HepG2 (cell line): ENCODE measurements at regions not wholly inside any gene's neighbourhood (a gene's known extent, or its start where the extent isn't known, plus 50 kb on each side); places are given as distances from the start of the nearest gene placed in this dataset.

Source experiments
- ATAC-seq: fragments of 200-7000 bp; cut with Tn5 transposase; 3 replicates; pipeline ENCODE4 v1.9.1; 2020; ENCODE audit warnings: mild to moderate bottlenecking, moderate library complexity
- BruUV-seq: library from RNA; stranded (reverse); fragments of 400-500 nt; replicated peaks from 2 replicates; lab custom pipeline; 2021; lab: Mats Ljungman, UMichigan
- CTCF ChIA-PET: fragments of 300-600 bp; formaldehyde crosslinking; extraction: SDS; loops from one replicate; lab custom pipeline; 2021; ENCODE audit warnings: low total read pairs, inconsistent platforms, low intra/inter-chr PET ratio; lab: Yijun Ruan, JAX
- POLR2A ChIA-PET: fragments of 350-600 bp; sonication (Branson Sonifier 250); formaldehyde crosslinking; loops from one replicate; lab custom pipeline; 2020; ENCODE audit warnings: antibody characterized with exemption, inconsistent platforms; lab: Yijun Ruan, JAX
- DNase-seq: peaks from one replicate; pipeline ENCODE4 v3.0.0-alpha.2; 2015; ENCODE audit warnings: low spot score
- FAIRE-seq: peaks from 3 replicates; lab custom pipeline; 2011; peaks lifted over from hg19 to GRCh38; lab: Jason Lieb, UNC
- H2AFZ ChIP-seq: one replicate; pipeline ENCODE4 v1.6.1; 2011; ENCODE audit warnings: low read length, inconsistent platforms
- H3K27ac ChIP-seq: fragments of 300-600 bp; 3 replicates; pipeline ENCODE4 v1.8.0; 2011; ENCODE audit warnings: mixed run types, mild to moderate bottlenecking, mixed read lengths, low read length, inconsistent platforms; ENCODE audit not compliant: insufficient read depth; ENCODE audit errors: extremely low read length
- H3K27me3 ChIP-seq, 2 experiments: fragments of 200-600 bp in 1 of 2; 2 replicates in 1 of 2; 3 replicates in 1 of 2; pipeline versions ENCODE4 v1.6.0 to v1.8.0; 2011; ENCODE audit warnings: low read length in 2 of 2, mild to moderate bottlenecking in 2 of 2, moderate library complexity in 2 of 2, inconsistent platforms in 1 of 2; ENCODE audit not compliant: insufficient read depth in 2 of 2, control insufficient read depth in 1 of 2
- H3K36me3 ChIP-seq, 2 experiments: fragments of 200-600 bp in 1 of 2; replicated peaks in 1 of 2; 2 replicates in 1 of 2; 3 replicates in 1 of 2; pipeline versions ENCODE4 v1.5.1 to v1.8.0; 2011; ENCODE audit warnings: low read length in 2 of 2, inconsistent platforms in 1 of 2; ENCODE audit not compliant: insufficient read depth in 2 of 2, control insufficient read depth in 1 of 2
- H3K4me1 ChIP-seq: 2 replicates; pipeline ENCODE4 v1.5.1; 2012; ENCODE audit warnings: low read length, inconsistent platforms; ENCODE audit not compliant: insufficient read depth
- H3K4me2 ChIP-seq: 2 replicates; pipeline ENCODE4 v1.6.0; 2011; ENCODE audit warnings: low read depth, low read length, inconsistent platforms
- H3K4me3 ChIP-seq, 3 experiments: fragments of 200-600 bp in 1 of 3; sonication (generic), shearing (Covaris generic) in 1 of 3; replicated peaks in 1 of 3; 2 replicates each; pipeline ENCODE4 v1.5.1; 2011 to 2016; ENCODE audit warnings: low read length in 3 of 3, inconsistent platforms in 2 of 3, low read depth in 2 of 3, mild to moderate bottlenecking in 2 of 3, control low read depth in 1 of 3, mixed read lengths in 1 of 3; ENCODE audit not compliant: insufficient read depth in 1 of 3
- H3K79me2 ChIP-seq: one replicate; pipeline ENCODE4 v1.6.1; 2011; ENCODE audit warnings: low read length, inconsistent platforms; ENCODE audit not compliant: insufficient read depth
- H3K9ac ChIP-seq: 2 replicates; pipeline ENCODE4 v1.6.0; 2011; ENCODE audit warnings: mild to moderate bottlenecking, low read depth, low read length, inconsistent platforms; ENCODE audit not compliant: insufficient read depth
- H3K9me3 ChIP-seq: 2 replicates; pipeline ENCODE4 v1.5.1; 2012; ENCODE audit warnings: mild to moderate bottlenecking, low read length
- H4K20me1 ChIP-seq: 2 replicates; pipeline ENCODE4 v1.6.0; 2011; ENCODE audit warnings: inconsistent platforms, mild to moderate bottlenecking, low read length, moderate library complexity; ENCODE audit not compliant: insufficient read depth
- BCL3 ChIP-seq: sonication (generic); formaldehyde crosslinking; IDR thresholded peaks from 2 replicates; pipeline ENCODE4 v1.5.1; 2020; ENCODE audit warnings: mild to moderate bottlenecking, missing genetic modification reagents, moderate library complexity
- CENPX ChIP-seq: sonication (generic); formaldehyde crosslinking; IDR thresholded peaks from 2 replicates; pipeline ENCODE4 v1.9.0; 2021; ENCODE audit warnings: mild to moderate bottlenecking, missing genetic modification reagents, moderate library complexity
- FOXA1 ChIP-seq, 2 experiments: fragments of 450-650 bp in 1 of 2; sonication (generic) in 1 of 2; formaldehyde crosslinking in 1 of 2; IDR thresholded peaks; 2 replicates each; pipeline versions ENCODE4 v1.4.0 to v1.6.1; 2016 to 2020; ENCODE audit warnings: missing genetic modification reagents in 1 of 2
- GMEB2 ChIP-seq: IDR thresholded peaks from 2 replicates; pipeline ENCODE4 v1.6.1; 2016; ENCODE audit warnings: missing biosample characterization, missing genetic modification reagents, low read depth
- KLF11 ChIP-seq: IDR thresholded peaks from 2 replicates; pipeline ENCODE4 v1.6.1; 2016; ENCODE audit warnings: missing compliant biosample characterization
- MED1 ChIP-seq: sonication (generic); formaldehyde crosslinking; IDR thresholded peaks from 2 replicates; pipeline ENCODE4 v1.4.0; 2020; ENCODE audit warnings: missing genetic modification reagents
- MED8 ChIP-seq: sonication (generic); formaldehyde crosslinking; IDR thresholded peaks from 2 replicates; pipeline ENCODE4 v1.8.1; 2023; ENCODE audit warnings: mild to moderate bottlenecking, missing genetic modification reagents; ENCODE audit not compliant: insufficient replicate concordance
- NFAT5 ChIP-seq: sonication (generic); formaldehyde crosslinking; IDR thresholded peaks from 2 replicates; pipeline ENCODE4 v1.4.0; 2020; ENCODE audit warnings: missing genetic modification reagents
- RAD51 ChIP-seq: fragments of 450-650 bp; IDR thresholded peaks from 2 replicates; pipeline ENCODE4 v1.6.1; 2016; ENCODE audit warnings: borderline replicate concordance
- RORA ChIP-seq: sonication (generic); formaldehyde crosslinking; IDR thresholded peaks from 2 replicates; pipeline ENCODE4 v1.5.0; 2020; ENCODE audit warnings: mild to moderate bottlenecking, missing genetic modification reagents, moderate library complexity
- SIN3B ChIP-seq: fragments of 150-350 bp; IDR thresholded peaks from 2 replicates; pipeline ENCODE4 v1.6.1; 2014; ENCODE audit warnings: low read length
- STAT5B ChIP-seq: sonication (generic); formaldehyde crosslinking; IDR thresholded peaks from 2 replicates; pipeline ENCODE4 v1.4.0; 2020; ENCODE audit warnings: missing genetic modification reagents
- TEAD2 ChIP-seq: sonication (generic); formaldehyde crosslinking; IDR thresholded peaks from 2 replicates; pipeline ENCODE4 v1.9.0; 2021; ENCODE audit warnings: missing genetic modification reagents
- THAP8 ChIP-seq: sonication (generic); formaldehyde crosslinking; IDR thresholded peaks from 2 replicates; pipeline ENCODE4 v1.5.1; 2020; ENCODE audit warnings: missing genetic modification reagents, mild to moderate bottlenecking, borderline replicate concordance
- ZNF234 ChIP-seq: sonication (generic); formaldehyde crosslinking; conservative IDR thresholded peaks from 2 replicates; pipeline ENCODE4 v1.5.1; 2020; ENCODE audit warnings: mild to moderate bottlenecking, missing genetic modification reagents
- ZNF354B ChIP-seq: sonication (generic); formaldehyde crosslinking; IDR thresholded peaks from 2 replicates; pipeline ENCODE4 v1.8.0; 2022; ENCODE audit warnings: mild to moderate bottlenecking, missing genetic modification reagents
- ZNF441 ChIP-seq: sonication (generic); formaldehyde crosslinking; IDR thresholded peaks from 2 replicates; pipeline ENCODE4 v1.7.0; 2021; ENCODE audit warnings: missing genetic modification reagents, borderline replicate concordance
- ZNF660 ChIP-seq: sonication (generic); formaldehyde crosslinking; IDR thresholded peaks from 2 replicates; pipeline ENCODE4 v1.5.1; 2020; ENCODE audit warnings: mild to moderate bottlenecking, low read depth, missing genetic modification reagents, borderline replicate concordance
- WGBS: methylation state at CpG from one replicate; pipeline ENCODE4 v1.1.6; 2017; ENCODE audit warnings: low lambda C conversion rate; 5-methylcytosine and 5-hydroxymethylcytosine counted together
- in situ Hi-C: cut with HindIII; loops from 2 replicates; pipeline ENCODE4 v1.10.0; 2017; ENCODE audit warnings: low pct_unique_long_range_greater_than_20kb; ENCODE audit not compliant: extremely low pct_ligation_motif_present
- intact Hi-C: fragments of 100-400 bp; cut with micrococcal nuclease; formaldehyde crosslinking; loops from one replicate; pipeline ENCODE4 v1.10.0; 2022; ENCODE audit not compliant: unreplicated experiment

- H4K20me1 ChIP-seq = no peaks in the 10 kb centered on the region
- no peaks in the 10 kb centered on the region for H3K79me2 ChIP-seq
- H3K9me3 ChIP-seq = peaks cover 41% of the 10 kb centered on the region
- CTCF ChIA-PET = no interaction called here
- H3K4me2 ChIP-seq = no peak overlapping the region
- intact Hi-C loops = no loop called here
- no TSS peak for BruUV-seq
- no peak overlapping the region for H3K27ac ChIP-seq
- no peak overlapping the region for H2AFZ ChIP-seq
- TF ChIP-seq FOXA1 (IDR thresholded peaks at IDR 0.05) (no peak), FOXA1 (CRISPR knock-in tag; IDR thresholded peaks at IDR 0.05) (no peak), GMEB2 (CRISPR knock-in tag) (no peak), SIN3B (no peak), CENPX (CRISPR knock-in tag) (no peak), MED8 (CRISPR knock-in tag) (no peak), ZNF234 (CRISPR knock-in tag) (no peak), BCL3 (CRISPR knock-in tag) (no peak), THAP8 (CRISPR knock-in tag) (no peak), ZNF660 (no peak), KLF11 (CRISPR knock-in tag) (no peak), ZNF354B (CRISPR knock-in tag) (no peak), MED1 (no peak), NFAT5 (no peak), ZNF441 (no peak), RORA (no peak), RAD51 (no peak), TEAD2 (CRISPR knock-in tag) (no peak), STAT5B (no peak)
- TF ChIP-seq, all 625 proteins: peak for 0
- ATAC-seq (no peak), FAIRE-seq (no peak), DNase-seq (no peak)
- no peaks in the 10 kb centered on the region for H3K36me3 ChIP-seq
- H3K4me3 ChIP-seq = no peak overlapping the region
- POLR2A ChIA-PET = no interaction called here
- WGBS = 33% methylated on average over 5 of the region's 6 CpGs
- no peak overlapping the region for H3K9ac ChIP-seq
- H3K27me3 ChIP-seq = no peaks in the 10 kb centered on the region; a peak in 1 of 5 replicates
- no peaks in the 10 kb centered on the region for H3K4me1 ChIP-seq
- in situ Hi-C loops = no loop called here
Measured at GRCh38 chr13:21946964-21947363, 276.1 kb downstream of the FGF9 start.
